SK-N-SH (cell line): ENCODE measurements at regions not wholly inside any gene's neighbourhood (a gene's known extent, or its start where the extent isn't known, plus 50 kb on each side); places are given as distances from the start of the nearest gene placed in this dataset.

Experiments
- CTCF ChIA-PET: fragments of 300-600, 350-600 bp; formaldehyde crosslinking; extraction: SDS; loops from one replicate; lab custom pipeline; 2021; lab: Yijun Ruan, JAX
- POLR2A ChIA-PET: fragments of 350-600 bp; sonication (Branson Sonifier 250); formaldehyde crosslinking; extraction: SDS; loops from one replicate; lab custom pipeline; 2020; ENCODE audit warnings: antibody characterized with exemption, inconsistent platforms; lab: Yijun Ruan, JAX
- DNase-seq: peaks from one replicate; pipeline ENCODE4 v3.0.0; 2012
- H2AFZ ChIP-seq: fragments of 200-600 bp; sonication (generic); 2 replicates; pipeline ENCODE4 v1.8.1; 2016; ENCODE audit warnings: antibody characterized with exemption, mild to moderate bottlenecking, low read depth
- H3F3A ChIP-seq: fragments of 200-600 bp; sonication (generic); replicated peaks from 2 replicates; pipeline ENCODE3; 2016; ENCODE audit warnings: antibody characterized with exemption, mild to moderate bottlenecking; ENCODE audit not compliant: insufficient read depth
- H3K27ac ChIP-seq, 2 experiments: fragments of 200-500 bp in 1 of 2; fragments of 200-600 bp in 1 of 2; sonication (Bioruptor generic) in 1 of 2; sonication (generic), shearing (Covaris generic) in 1 of 2; 2 replicates each; pipeline versions ENCODE4 v1.5.1 to v1.6.1; 2014 to 2016; ENCODE audit warnings: low read depth in 2 of 2, inconsistent platforms in 1 of 2, low read length in 1 of 2, mild to moderate bottlenecking in 1 of 2, mixed read lengths in 1 of 2
- H3K27me3 ChIP-seq: fragments of 200-600 bp; sonication (generic), shearing (Covaris generic); 2 replicates; pipeline ENCODE4 v1.6.1; 2016; ENCODE audit warnings: mixed run types; ENCODE audit not compliant: insufficient read depth
- H3K36me3 ChIP-seq, 2 experiments: fragments of 200-500 bp in 1 of 2; fragments of 200-600 bp in 1 of 2; sonication (Bioruptor generic) in 1 of 2; sonication (generic) in 1 of 2; replicated peaks in 1 of 2; 2 replicates each; pipeline versions ENCODE3 to v1.5.1; 2014 to 2016; ENCODE audit warnings: low read length in 1 of 2, mild to moderate bottlenecking in 1 of 2; ENCODE audit not compliant: insufficient read depth in 2 of 2, control insufficient read depth in 1 of 2
- H3K4me1 ChIP-seq, 2 experiments: fragments of 200-500 bp in 1 of 2; fragments of 200-600 bp in 1 of 2; sonication (Bioruptor generic) in 1 of 2; sonication (generic), shearing (Covaris generic) in 1 of 2; 2 replicates each; pipeline versions ENCODE4 v1.5.1 to v1.6.1; 2014 to 2016; ENCODE audit warnings: low read depth in 1 of 2, low read length in 1 of 2, mixed run types in 1 of 2; ENCODE audit not compliant: insufficient read depth in 2 of 2, control insufficient read depth in 1 of 2
- H3K4me2 ChIP-seq: fragments of 200-600 bp; sonication (generic), shearing (Covaris generic); 2 replicates; pipeline ENCODE4 v1.6.1; 2017; ENCODE audit warnings: mixed run types
- H3K4me3 ChIP-seq, 2 experiments: fragments of 200-500 bp in 1 of 2; fragments of 200-600 bp in 1 of 2; sonication (Bioruptor generic) in 1 of 2; sonication (generic), shearing (Covaris generic) in 1 of 2; 2 replicates each; pipeline versions ENCODE4 v1.5.1 to v1.8.1; 2014 to 2016; ENCODE audit warnings: low read depth in 2 of 2, inconsistent platforms in 1 of 2, low read length in 1 of 2, mild to moderate bottlenecking in 1 of 2, mixed read lengths in 1 of 2, moderate library complexity in 1 of 2
- H3K79me2 ChIP-seq: fragments of 200-600 bp; sonication (generic); 2 replicates; pipeline ENCODE4 v1.8.1; 2017; ENCODE audit warnings: mild to moderate bottlenecking; ENCODE audit not compliant: insufficient read depth
- H3K9ac ChIP-seq: fragments of 200-600 bp; sonication (generic); 2 replicates; pipeline ENCODE4 v1.6.1; 2017; ENCODE audit warnings: mixed run types
- H3K9me2 ChIP-seq: fragments of 200-600 bp; sonication (generic); 2 replicates; pipeline ENCODE4 v1.6.1; 2017; ENCODE audit warnings: mixed run types
- H3K9me3 ChIP-seq: fragments of 200-600 bp; sonication (generic); 2 replicates; pipeline ENCODE4 v1.6.1; 2017; ENCODE audit warnings: mixed run types, mild to moderate bottlenecking, moderate library complexity
- H4K20me1 ChIP-seq: fragments of 200-600 bp; sonication (generic); 2 replicates; pipeline ENCODE4 v1.6.1; 2017; ENCODE audit warnings: mild to moderate bottlenecking, mixed run types; ENCODE audit not compliant: insufficient read depth
- CHD2 ChIP-seq: fragments of 150-350 bp; IDR thresholded peaks from 2 replicates; pipeline ENCODE4 v1.6.1; 2018; ENCODE audit warnings: low read length; ENCODE audit not compliant: partially characterized antibody
- EP300 ChIP-seq, 2 experiments: IDR thresholded peaks; 2 replicates each; pipeline versions ENCODE4 v1.4.0 to v1.6.1; 2012; ENCODE audit warnings: borderline replicate concordance in 1 of 2, low read depth in 1 of 2, low read length in 1 of 2
- EZH2phosphoT487 ChIP-seq: fragments of 200-600 bp; sonication (generic); IDR thresholded peaks from 2 replicates; pipeline ENCODE4 v1.6.1; 2017; ENCODE audit warnings: low read depth, mixed run types, mild to moderate bottlenecking, antibody characterized with exemption, moderate library complexity, borderline replicate concordance
- FOXJ3 ChIP-seq: sonication (generic); formaldehyde crosslinking; IDR thresholded peaks from 2 replicates; pipeline ENCODE4 v1.5.1; 2020; ENCODE audit warnings: mild to moderate bottlenecking, missing genetic modification reagents
- GABPA ChIP-seq: IDR thresholded peaks from 2 replicates; pipeline ENCODE4 v1.4.0; 2012; ENCODE audit warnings: low read depth, mild to moderate bottlenecking
- JUND ChIP-seq: IDR thresholded peaks from 2 replicates; pipeline ENCODE4 v1.4.0; 2012
- MAX ChIP-seq: IDR thresholded peaks from 2 replicates; pipeline ENCODE4 v1.4.0; 2012; ENCODE audit warnings: low read depth
- MXI1 ChIP-seq: IDR thresholded peaks from 2 replicates; pipeline ENCODE4 v1.6.1; 2012; ENCODE audit warnings: mild to moderate bottlenecking, low read depth, low read length, improper control_type of control experiment
- NRF1 ChIP-seq: IDR thresholded peaks from 2 replicates; pipeline ENCODE4 v1.6.1; 2012; ENCODE audit warnings: low read depth, mild to moderate bottlenecking, low read length
- POLR2AphosphoS5 ChIP-seq: IDR thresholded peaks from 2 replicates; pipeline ENCODE4 v1.6.1; 2012; ENCODE audit warnings: low read depth, low read length
- RAD21 ChIP-seq: IDR thresholded peaks from 2 replicates; pipeline ENCODE4 v1.6.1; 2012; ENCODE audit warnings: mild to moderate bottlenecking, low read length
- RCOR1 ChIP-seq: fragments of 150-350 bp; IDR thresholded peaks from 2 replicates; pipeline ENCODE4 v1.6.1; 2017; ENCODE audit warnings: antibody characterized with exemption, low read length
- REST ChIP-seq: IDR thresholded peaks from 2 replicates; pipeline ENCODE4 v1.6.1; 2012; ENCODE audit warnings: mild to moderate bottlenecking, low read depth, low read length, moderate library complexity
- RFX5 ChIP-seq: IDR thresholded peaks from 2 replicates; pipeline ENCODE4 v1.6.1; 2012; ENCODE audit warnings: mild to moderate bottlenecking, improper control_type of control experiment, low read length
- RXRA ChIP-seq: IDR thresholded peaks from 2 replicates; pipeline ENCODE4 v1.4.0; 2012; ENCODE audit warnings: low read depth, mild to moderate bottlenecking, borderline replicate concordance
- SIN3A ChIP-seq: IDR thresholded peaks from 2 replicates; pipeline ENCODE4 v1.6.1; 2012; ENCODE audit warnings: low read depth, mild to moderate bottlenecking, low read length, moderate library complexity, borderline replicate concordance
- TCF12 ChIP-seq: IDR thresholded peaks from 2 replicates; pipeline ENCODE4 v1.4.0; 2012
- TEAD4 ChIP-seq: IDR thresholded peaks from 2 replicates; pipeline ENCODE4 v1.4.0; 2012; ENCODE audit warnings: mild to moderate bottlenecking, borderline replicate concordance; ENCODE audit not compliant: insufficient read depth
- USF1 ChIP-seq: IDR thresholded peaks from 2 replicates; pipeline ENCODE4 v1.4.0; 2012; ENCODE audit warnings: low read depth, borderline replicate concordance
- YY1 ChIP-seq: IDR thresholded peaks from 2 replicates; pipeline ENCODE4 v1.4.0; 2012; ENCODE audit warnings: low read depth, mild to moderate bottlenecking
- WGBS: methylation state at CpG from one replicate; pipeline ENCODE4 v1.1.6; 2017; ENCODE audit warnings: low lambda C conversion rate; 5-methylcytosine and 5-hydroxymethylcytosine counted together
- TF ChIP-seq, protein P1 (sequence below): fragments of 200-600 bp; sonication (generic); IDR thresholded peaks from 2 replicates; pipeline ENCODE4 v1.6.1; 2017; ENCODE audit warnings: antibody characterized with exemption, mild to moderate bottlenecking, moderate library complexity
- TF ChIP-seq, protein P2 (sequence below): IDR thresholded peaks from 2 replicates; pipeline ENCODE4; 2012

- H3K9me2 ChIP-seq = no peaks in the 10 kb centered on the region
- no peak overlapping the region for H3K4me3 ChIP-seq
- WGBS = 79% methylated on average over 2 of the region's 2 CpGs
- H3K79me2 ChIP-seq = no peaks in the 10 kb centered on the region
- no peak for DNase-seq
- H2AFZ ChIP-seq = no peak overlapping the region
- no peaks in the 10 kb centered on the region for H3K9me3 ChIP-seq
- CTCF ChIA-PET = no interaction called here
- no peaks in the 10 kb centered on the region for H3F3A ChIP-seq
- no peaks in the 10 kb centered on the region for H3K4me1 ChIP-seq
- POLR2A ChIA-PET = no interaction called here
- H3K4me2 ChIP-seq = no peak overlapping the region
- H3K9ac ChIP-seq = no peak overlapping the region
- H3K36me3 ChIP-seq = no peaks in the 10 kb centered on the region
- TF ChIP-seq EZH2phosphoT487 (no peak), SIN3A (no peak), EP300 (IDR thresholded peaks at IDR 0.05; ENCODE audit: borderline replicate concordance in 1 of 2, low read depth in 1 of 2, low read length in 1 of 2) (no peak), JUND (no peak), MXI1 (no peak), MAX (no peak), RAD21 (no peak)
- TF ChIP-seq, protein P1, sequence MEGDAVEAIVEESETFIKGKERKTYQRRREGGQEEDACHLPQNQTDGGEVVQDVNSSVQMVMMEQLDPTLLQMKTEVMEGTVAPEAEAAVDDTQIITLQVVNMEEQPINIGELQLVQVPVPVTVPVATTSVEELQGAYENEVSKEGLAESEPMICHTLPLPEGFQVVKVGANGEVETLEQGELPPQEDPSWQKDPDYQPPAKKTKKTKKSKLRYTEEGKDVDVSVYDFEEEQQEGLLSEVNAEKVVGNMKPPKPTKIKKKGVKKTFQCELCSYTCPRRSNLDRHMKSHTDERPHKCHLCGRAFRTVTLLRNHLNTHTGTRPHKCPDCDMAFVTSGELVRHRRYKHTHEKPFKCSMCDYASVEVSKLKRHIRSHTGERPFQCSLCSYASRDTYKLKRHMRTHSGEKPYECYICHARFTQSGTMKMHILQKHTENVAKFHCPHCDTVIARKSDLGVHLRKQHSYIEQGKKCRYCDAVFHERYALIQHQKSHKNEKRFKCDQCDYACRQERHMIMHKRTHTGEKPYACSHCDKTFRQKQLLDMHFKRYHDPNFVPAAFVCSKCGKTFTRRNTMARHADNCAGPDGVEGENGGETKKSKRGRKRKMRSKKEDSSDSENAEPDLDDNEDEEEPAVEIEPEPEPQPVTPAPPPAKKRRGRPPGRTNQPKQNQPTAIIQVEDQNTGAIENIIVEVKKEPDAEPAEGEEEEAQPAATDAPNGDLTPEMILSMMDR = no peak
- no peaks in the 10 kb centered on the region for H3K27me3 ChIP-seq
- H4K20me1 ChIP-seq = no peaks in the 10 kb centered on the region
- no peak overlapping the region for H3K27ac ChIP-seq
Observed at GRCh38 chr13:56317841-56318240, 822.9 kb upstream of the PRR20A start.

DNA sequence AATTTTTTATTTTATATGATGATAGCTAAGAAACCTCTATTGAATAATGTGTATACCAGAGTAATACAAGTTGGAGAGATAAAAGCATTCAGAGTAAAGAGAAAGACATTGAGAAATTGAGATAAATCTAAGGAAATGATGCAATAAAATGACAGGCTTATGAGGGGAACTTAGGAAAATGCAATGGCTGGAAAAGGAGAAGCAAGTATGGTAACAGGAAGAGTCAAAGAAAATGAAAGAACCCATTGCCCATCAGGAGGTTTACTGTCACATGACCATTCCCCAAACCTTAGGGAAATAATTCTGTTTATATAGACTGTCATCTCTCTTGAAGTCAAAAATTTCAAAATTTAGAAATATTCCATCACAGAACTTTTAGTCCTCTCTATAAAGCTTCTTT, 808.0 kb upstream of the PRR20A start:
- Histone ChIP-seq H3K36me3 (no peaks in the 10 kb centered on the region), H3K27me3 (no peaks in the 10 kb centered on the region), H3K9me3 (no peaks in the 10 kb centered on the region), H3K4me2 (no peak overlapping the region), H3K27ac (no peak overlapping the region), H3K4me3 (no peak overlapping the region), H4K20me1 (no peaks in the 10 kb centered on the region), H3K79me2 (no peaks in the 10 kb centered on the region), H3K9ac (no peak overlapping the region), H2AFZ (no peak overlapping the region), H3F3A (no peaks in the 10 kb centered on the region), H3K4me1 (no peaks in the 10 kb centered on the region), H3K9me2 (no peaks in the 10 kb centered on the region)
- no peak for DNase-seq
- CTCF ChIA-PET = no interaction called here
- POLR2A ChIA-PET = no interaction called here
- TF ChIP-seq TCF12 (no peak), RXRA (no peak), GABPA (no peak), RFX5 (no peak), USF1 (no peak), FOXJ3 (no peak), MXI1 (no peak), RCOR1 (no peak), CHD2 (no peak), NRF1 (no peak), EZH2phosphoT487 (no peak), YY1 (no peak), REST (no peak), POLR2AphosphoS5 (no peak), TEAD4 (no peak)
- TF ChIP-seq, protein P2, sequence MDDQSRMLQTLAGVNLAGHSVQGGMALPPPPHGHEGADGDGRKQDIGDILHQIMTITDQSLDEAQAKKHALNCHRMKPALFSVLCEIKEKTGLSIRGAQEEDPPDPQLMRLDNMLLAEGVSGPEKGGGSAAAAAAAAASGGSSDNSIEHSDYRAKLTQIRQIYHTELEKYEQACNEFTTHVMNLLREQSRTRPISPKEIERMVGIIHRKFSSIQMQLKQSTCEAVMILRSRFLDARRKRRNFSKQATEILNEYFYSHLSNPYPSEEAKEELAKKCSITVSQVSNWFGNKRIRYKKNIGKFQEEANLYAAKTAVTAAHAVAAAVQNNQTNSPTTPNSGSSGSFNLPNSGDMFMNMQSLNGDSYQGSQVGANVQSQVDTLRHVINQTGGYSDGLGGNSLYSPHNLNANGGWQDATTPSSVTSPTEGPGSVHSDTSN = no peak
